Lung microvascular endothelial cell (primary cell): ENCODE measurements at regions not wholly inside any gene's neighbourhood (a gene's known extent, or its start where the extent isn't known, plus 50 kb on each side); places are given as distances from the start of the nearest gene placed in this dataset.

Experiments
- DNase-seq, 2 donors: peaks; one replicate each; pipeline versions ENCODE4 v3.0.0 to v3.0.0-alpha.2; 2010; ENCODE audit warnings: low read depth in 2 of 2

GRCh38 chr16:73608911-73609310 lies 561.0 kb upstream of the ZFHX3 start:
- DNase-seq, result no peak

- DNase-seq, result no peak
These were observed 557.4 kb upstream of the ZFHX3 start for GRCh38 chr16:73605309-73605708.

- DNase-seq, result no peak
These were observed 554.0 kb upstream of the ZFHX3 start for GRCh38 chr16:73601911-73602310.

- DNase-seq, result no peak
These were observed 551.9 kb upstream of the ZFHX3 start for GRCh38 chr16:73599870-73600269.

- no peak for DNase-seq
These were observed 551.4 kb upstream of the ZFHX3 start for GRCh38 chr16:73599351-73599750.

- no peak for DNase-seq
These were observed 536.2 kb upstream of the ZFHX3 start for GRCh38 chr16:73584157-73584556.

- no peak for DNase-seq
These were observed 524.4 kb upstream of the ZFHX3 start for GRCh38 chr16:73572135-73572828.

GRCh38 chr16:73569266-73569980 lies 521.5 kb upstream of the ZFHX3 start:
- no peak for DNase-seq

- DNase-seq, result no peak
These were observed 520.8 kb upstream of the ZFHX3 start for GRCh38 chr16:73568769-73569168.

GRCh38 chr16:73565925-73566324 lies 518.0 kb upstream of the ZFHX3 start:
- no peak for DNase-seq

- no peak for DNase-seq
These were observed 517.3 kb upstream of the ZFHX3 start for GRCh38 chr16:73565263-73565662.

- DNase-seq, result no peak
These were observed 515.8 kb upstream of the ZFHX3 start for GRCh38 chr16:73563709-73564108.

GRCh38 chr16:73560497-73560896 lies 512.6 kb upstream of the ZFHX3 start:
- DNase-seq, result no peak

GRCh38 chr16:73558219-73558618 lies 510.3 kb upstream of the ZFHX3 start:
- DNase-seq, result no peak

GRCh38 chr16:73553941-73554660 lies 506.2 kb upstream of the ZFHX3 start:
- DNase-seq, result no peak

GRCh38 chr16:73549984-73550631 lies 502.2 kb upstream of the ZFHX3 start:
- no peak for DNase-seq

GRCh38 chr16:73547552-73548403 lies 499.9 kb upstream of the ZFHX3 start:
- no peak for DNase-seq

GRCh38 chr16:73546341-73546845 lies 498.5 kb upstream of the ZFHX3 start:
- DNase-seq, result no peak

- no peak for DNase-seq
These were observed 497.8 kb upstream of the ZFHX3 start for GRCh38 chr16:73545755-73546154.

GRCh38 chr16:73545290-73545689 lies 497.4 kb upstream of the ZFHX3 start:
- DNase-seq, result no peak

GRCh38 chr16:73544826-73545225 lies 496.9 kb upstream of the ZFHX3 start:
- no peak for DNase-seq
